NOMO-1 treated with dmso at 0.1 percent for 144 hours (cell line): ENCODE measurements at regions not wholly inside any gene's neighbourhood (a gene's known extent, or its start where the extent isn't known, plus 50 kb on each side); places are given as distances from the start of the nearest gene placed in this dataset.

Experiments used
- DNase-seq: peaks from one replicate; lab custom pipeline; 2025; ENCODE audit not compliant: unreplicated experiment; lab: John Stamatoyannopoulos, UW

DNA sequence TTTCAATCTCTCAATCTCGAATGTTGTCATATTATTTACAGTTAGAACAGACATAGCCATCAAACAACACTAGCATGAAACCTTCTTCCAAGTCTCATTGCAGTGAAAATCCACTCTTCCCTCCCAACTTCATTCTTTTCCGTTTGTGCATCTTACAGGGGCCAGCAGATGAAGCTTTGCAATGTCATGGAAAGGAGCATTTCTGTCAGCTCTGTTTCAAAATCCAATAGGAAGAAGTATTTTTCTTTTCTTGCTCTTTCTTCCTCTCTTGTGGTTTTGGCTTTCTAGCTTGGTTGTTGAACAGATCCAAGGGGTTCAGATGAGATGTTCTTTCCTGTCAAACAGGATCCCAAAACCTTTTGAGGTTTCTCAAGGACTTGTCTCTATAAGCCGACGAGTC lies 416.6 kb downstream of the AEBP2 start:
- no peak for DNase-seq

DNA sequence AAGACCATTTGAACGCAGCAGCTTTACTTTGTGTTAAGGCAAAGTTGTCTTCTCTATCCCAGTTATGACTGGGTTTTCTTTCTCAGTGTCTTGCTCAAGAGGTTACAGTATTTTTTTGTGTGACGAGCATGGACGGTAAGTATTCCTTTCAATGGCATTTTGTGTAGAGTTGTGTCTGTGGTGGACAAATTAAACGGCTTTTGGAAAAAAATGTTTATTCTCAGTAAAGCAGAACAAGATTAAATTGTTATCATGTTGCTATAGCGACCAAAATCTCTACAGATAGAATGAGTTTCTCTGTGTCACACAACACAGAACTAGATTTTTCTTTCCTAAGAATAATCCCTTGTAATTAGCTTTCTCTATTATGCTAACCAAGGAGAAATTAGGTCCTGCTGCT lies 417.1 kb downstream of the AEBP2 start:
- no peak for DNase-seq

DNA sequence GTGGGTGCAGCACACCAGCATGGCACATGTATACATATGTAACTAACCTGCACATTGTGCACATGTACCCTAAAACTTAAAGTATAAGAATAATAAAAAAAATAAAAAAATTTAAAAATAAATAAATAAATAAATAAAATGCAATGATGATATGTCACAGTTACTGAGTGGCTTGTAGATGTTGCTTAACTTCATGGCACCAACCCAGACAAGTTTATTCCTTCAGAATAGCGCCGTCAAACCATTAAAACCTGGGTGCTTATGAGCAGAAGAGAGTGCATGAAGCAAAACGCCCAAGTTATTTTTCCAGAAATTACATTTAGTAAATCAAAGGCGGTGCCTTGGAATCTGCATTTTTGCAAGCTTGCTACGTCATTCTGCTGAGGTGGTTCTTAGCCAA lies 417.9 kb downstream of the AEBP2 start:
- no peak for DNase-seq

DNA sequence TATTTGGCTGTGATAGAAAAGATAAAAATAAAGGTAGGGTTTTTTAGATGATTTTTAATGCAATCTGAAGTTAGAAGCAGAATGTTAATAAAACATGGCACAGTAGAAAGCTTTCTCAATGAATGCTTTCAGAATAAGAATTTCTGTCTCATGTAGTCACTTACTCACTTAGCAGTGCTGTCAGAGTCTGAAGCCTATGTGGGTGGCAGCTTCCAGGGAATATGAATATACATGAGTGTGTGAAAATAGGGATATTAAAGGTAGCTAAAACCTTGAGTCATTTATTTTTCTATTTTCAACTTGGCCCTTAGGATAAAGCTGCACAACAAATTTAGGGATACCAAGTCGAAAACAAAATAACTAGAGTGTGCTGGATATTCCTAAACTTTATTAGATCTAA lies 427.9 kb downstream of the AEBP2 start:
- DNase-seq, result no peak

DNA sequence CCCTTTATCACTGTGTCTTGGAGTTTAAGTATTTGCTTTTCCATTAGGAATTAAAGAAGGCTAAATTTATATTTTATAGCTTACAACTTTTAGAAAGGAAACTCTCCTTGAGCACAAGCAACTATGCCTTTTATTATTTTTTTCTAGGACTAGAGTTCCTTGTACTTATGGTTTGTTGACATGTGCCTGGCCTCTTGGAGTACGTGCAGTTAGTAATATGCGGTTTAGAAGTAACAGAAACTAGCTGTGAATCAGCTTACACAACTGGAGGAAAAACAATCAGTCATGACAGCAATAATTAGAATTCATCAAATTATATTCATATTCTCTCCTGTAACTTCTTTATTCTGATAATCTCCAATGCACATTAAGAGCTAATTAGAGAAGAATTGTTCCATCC lies 428.7 kb downstream of the AEBP2 start:
- DNase-seq, result no peak

DNA sequence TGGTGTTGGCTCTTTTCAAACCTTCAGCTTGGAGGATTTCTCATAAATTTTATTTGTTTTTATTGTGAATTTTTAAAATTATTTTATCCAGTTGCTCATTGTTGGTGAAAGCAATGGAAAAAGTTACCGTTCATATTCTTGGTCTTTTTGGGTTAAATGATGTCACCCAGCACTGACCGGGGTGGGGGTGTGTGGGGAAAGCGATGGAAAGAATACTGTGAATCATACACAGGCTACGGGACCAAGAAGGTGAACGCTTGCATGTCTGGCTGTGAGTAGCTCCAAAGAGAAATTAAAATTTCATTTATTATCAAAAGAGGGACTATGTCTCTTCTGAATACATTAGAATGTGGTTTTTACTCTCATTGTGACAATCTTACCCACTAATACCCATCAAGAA lies 430.1 kb downstream of the AEBP2 start:
- no peak for DNase-seq

DNA sequence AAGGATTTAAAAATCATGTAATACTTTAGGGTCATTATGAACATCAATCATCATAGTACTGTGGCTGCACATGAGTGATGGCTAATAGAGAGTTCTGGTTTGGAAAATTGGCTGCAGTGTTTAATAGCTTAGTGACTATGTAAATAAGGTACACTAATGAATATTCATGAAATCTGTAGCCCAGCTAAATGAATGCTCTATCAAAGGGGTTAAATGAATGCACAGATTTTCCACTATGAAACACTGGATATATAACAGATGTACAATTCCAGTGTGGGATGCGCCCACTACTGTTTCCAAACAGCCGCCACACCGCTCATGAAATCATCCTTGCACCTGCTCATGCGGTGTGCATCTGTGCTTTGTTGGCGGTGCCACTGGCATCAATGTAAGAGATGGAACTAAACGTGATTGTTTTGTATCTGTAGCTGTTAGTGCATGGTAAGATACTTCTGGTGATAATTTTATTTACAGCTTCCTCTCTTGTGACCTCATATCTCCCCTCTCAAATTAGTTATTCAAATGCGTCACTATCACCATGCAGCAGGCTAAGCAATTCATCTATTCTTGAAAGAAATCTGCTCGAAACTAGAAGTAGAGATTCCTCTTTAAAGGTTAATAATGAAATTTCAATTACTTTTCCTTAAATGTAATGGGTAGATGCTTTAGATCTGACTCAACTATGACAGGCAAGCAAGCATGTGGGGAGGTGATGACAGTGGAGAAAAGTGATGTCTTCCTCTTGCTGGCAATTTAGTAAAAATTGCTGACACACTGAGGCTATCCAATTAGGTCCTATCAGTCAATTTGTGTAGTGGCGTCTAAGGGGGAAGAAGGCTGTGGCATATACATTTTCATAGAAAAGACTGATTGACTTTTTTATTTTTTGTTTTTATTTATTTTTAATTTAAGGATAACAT lies 433.6 kb downstream of the AEBP2 start:
- DNase-seq, result no peak

DNA sequence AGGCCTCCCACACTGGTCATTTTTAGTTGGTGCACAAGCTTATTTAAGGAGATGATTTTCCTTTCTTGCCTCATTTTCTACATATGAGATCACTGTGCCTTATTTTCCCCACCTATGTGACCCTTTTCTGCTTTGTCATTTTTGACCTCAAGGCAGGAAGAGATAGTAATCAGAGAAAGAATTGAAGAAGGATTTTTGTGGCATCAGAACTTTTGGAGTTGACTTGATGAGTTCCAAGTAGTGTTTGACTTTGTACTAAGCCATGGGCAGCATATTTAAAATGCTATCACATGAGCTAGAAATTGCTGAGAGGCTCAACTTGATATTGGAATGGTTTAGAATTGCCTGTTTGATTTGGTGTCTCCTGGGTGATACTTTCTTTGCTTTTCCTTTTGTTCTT lies 440.8 kb downstream of the AEBP2 start:
- no peak for DNase-seq

DNA sequence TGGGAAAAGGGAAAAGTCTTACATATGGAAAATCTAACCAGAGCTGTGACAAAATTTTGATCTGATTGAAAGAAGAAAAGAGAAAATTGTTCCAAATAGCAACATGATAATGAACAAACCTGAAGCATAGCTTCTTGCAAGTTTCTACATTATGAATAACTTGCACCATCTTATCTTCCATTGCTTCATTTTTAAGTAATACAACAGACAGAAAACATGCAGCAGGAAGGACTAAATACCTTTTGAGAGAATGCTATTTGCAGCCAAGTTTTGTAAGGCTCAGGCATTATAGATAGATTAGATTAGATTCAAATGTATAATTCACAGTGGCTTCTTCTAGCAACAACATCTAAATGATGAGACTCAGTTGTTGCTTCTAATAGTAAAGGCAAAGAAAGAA lies 441.4 kb downstream of the AEBP2 start:
- DNase-seq, result no peak

DNA sequence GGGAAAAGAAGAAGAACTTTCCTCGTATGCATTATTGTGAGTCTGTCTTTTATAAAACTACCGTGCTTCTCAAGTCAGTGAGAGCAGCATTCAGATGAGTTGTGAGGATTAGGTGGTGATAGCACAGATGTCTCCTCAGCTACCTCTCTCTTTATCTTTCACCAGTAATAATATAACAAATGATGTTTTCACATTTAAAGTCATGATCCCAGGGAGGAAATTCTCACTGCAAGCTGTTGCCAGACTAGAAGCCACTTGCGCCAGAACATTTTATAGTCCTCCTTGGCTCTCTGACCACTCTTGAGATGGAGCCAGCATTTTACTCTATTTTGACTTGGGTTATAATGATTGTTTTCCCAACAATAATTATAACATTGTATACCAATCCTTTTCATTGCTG lies 443.1 kb downstream of the AEBP2 start:
- no peak for DNase-seq

DNA sequence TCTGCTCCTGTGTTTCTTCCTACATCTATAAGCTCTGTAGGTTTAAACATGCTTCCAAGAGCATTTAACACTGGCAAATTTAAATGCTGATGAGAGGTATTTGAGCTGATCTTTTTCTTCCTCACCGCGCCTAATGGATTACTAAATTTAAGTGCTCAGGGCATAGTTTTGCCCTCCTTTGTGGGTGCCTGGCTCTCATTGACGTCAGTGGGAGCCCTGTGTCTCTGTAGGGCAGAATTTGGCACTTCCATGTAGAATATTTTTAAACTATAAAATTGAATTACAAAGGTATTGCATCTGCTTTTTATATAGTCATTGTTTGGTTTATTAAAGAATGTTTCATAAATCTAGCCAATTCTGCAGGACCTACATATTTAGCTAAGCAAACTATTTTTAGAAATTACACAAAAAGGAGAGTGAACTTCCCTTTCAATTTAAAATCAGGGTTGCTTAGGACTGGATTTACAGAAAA lies 444.8 kb downstream of the AEBP2 start:
- DNase-seq, result no peak

DNA sequence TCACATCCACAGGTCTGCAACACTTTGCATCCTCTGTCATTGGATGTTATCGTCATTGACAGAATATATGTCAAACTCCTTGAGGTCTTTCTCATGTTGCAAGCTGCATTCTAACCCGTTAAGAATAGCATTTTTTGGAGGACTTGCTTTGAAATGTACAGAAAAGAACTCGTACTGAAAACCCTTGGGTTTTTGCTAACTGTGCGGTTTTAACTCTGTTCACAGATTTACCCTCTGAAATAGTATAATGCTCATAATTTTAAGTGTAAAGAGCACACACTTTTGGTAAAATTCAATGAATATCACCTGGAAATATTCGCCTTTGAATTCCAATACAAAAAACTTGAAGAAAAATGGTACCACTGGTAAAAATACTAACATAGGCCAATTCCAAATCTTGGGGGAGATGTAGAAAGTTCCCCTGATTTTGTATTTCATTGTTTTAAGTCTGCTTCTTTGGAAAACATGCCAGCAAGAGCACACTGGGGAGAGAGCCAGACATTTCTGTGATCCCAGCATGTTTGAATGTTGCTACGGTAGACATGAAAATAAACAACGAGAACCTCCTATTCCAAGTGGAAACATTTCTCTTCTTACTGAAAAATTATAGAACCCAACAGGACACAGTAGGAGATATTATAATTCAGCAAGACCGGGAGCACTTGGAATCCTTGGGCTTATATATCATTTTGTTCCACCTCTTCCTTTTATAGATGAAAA lies 446.0 kb downstream of the AEBP2 start:
- DNase-seq, result no peak

DNA sequence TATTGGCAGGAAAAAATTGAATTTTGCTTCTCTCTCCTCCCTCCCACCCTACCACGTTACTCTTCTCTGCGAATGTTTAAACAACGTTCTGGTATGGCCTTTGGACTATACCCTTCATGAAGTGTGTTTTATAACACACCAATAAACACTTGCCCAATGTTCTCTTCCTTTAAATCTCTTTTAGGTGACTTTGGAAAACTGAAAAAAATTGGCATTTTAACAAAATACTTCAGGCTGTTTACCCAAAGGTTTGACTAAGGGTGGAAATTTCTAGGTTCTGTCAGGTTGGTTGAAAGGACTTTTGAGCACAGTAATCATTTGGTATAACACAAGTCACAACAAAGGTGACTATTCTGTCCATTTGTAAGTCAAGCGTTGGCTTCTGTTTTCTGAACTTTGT lies 446.8 kb downstream of the AEBP2 start:
- DNase-seq, result no peak

DNA sequence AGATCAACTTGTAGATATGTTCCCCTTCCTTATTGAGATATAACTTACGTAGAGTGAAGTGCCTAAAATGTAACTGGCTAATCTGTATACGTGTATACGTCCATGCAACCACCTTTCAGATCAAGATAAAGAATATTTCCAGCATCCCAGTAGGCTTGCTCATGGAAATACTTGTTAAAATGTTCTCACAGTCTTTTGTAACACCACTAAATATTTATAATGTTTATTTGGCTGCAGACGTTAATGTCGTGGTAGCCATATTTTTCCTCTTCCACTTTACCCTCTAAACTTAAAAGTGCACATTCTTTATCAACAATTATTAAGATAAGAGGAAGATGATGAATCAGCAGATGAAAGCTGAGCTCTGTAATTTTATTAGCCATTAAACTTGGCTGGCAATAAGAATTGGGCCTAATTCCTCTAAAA lies 447.4 kb downstream of the AEBP2 start:
- no peak for DNase-seq

DNA sequence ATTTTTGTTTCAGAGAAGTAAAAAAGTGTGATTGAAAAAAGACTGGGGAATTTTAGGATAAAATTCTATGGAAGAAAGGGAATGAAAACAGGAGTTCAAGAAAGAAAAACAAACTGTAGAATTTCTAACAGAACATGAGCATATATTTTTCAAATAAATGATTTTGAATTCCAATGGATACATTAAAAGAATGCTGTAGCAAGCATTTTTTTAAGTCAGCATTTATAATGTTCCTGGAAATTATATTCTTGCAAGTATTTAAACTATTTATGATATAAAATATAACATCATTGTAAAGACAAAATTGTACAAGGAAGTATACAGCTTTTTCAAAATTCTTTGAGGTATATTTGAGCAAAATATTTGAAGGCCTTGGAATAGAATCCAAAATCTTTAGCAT lies 450.7 kb downstream of the AEBP2 start:
- DNase-seq, result no peak

DNA sequence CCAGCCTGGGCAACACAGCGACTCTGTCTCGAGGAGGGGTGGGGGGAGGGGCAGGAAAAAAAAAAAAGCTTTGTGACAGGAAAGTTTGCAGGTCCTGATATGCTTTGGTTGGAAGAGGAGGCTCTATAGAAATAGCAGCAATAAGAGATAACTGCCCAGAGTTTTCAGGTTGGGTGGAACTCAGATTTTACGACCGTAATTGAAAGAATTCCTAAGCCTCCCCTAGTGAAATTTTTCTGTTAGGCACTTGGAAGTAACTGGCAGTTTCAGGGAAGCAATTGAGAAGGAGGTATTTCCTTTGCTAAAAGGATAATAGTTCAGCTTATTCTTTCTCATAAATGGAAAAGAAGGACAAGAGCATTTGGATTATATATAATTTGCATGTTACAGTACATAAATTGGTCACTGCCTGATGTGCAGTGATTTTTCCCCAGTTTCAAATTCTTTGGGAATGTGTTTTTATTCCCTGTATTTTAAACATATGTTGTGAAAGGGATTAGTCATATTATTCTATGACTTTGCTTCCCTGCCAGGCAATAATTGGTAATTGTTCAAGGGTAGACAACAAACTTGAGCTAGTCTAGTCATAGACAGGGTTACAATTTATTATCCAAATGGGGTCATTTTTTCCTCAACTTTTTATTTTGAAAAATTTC lies 452.8 kb downstream of the AEBP2 start:
- DNase-seq, result no peak

DNA sequence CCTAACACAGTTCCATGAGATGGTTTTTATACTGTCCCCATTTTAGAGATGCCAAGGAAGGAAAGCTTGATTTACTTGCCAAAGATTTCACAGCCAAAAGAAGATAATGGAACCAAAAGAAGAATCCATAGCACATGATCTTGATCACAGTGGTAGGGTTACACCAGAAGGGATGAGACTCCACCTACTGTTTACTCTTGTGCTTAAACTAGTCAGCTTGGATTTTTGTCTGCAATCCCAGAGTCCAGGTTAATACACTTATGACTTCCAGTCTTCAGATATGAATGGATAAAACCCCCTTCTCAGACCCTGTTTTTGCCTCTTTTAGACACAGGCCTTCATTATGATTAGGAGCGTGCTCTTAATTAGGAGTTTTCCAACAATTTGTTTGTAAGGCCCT lies 454.2 kb downstream of the AEBP2 start:
- DNase-seq, result no peak

DNA sequence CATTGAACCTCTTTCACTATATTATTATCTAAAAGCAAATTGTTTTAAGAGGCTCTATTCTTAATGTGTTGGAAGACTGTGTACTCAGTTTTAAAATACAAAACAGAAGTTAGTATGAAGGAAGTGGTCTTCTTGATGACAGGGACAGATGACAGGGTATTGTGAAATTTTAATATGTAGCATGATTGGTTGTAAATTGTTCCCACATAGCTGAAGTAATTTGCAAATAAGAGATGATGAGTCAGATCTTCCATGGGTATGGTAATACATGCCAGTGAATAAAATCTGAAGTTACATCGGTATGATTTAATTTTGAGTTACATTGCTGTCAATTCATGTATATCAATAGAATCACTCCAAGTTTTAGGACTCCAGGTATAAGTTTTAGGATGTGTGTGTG lies 454.8 kb downstream of the AEBP2 start:
- DNase-seq, result peak; percentile 51

DNA sequence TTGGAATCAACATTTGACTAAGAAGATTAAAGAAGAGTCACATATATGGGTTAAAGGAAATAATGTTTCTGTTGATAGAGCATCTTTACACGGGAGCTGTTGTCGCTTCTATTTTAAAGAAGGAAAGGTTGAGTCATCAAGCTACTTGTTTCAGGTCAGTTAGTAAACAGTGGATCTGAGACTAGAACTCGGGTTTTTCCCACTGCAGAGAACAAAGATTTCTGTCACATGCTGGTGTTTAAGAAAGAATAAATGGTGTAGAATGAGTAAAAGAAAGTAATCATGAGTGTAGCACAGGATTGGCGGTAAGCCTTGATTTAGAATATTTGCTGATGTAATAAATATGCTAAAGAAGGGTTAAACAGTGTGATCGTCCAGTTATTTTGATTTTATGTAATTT lies 455.5 kb downstream of the AEBP2 start:
- no peak for DNase-seq

DNA sequence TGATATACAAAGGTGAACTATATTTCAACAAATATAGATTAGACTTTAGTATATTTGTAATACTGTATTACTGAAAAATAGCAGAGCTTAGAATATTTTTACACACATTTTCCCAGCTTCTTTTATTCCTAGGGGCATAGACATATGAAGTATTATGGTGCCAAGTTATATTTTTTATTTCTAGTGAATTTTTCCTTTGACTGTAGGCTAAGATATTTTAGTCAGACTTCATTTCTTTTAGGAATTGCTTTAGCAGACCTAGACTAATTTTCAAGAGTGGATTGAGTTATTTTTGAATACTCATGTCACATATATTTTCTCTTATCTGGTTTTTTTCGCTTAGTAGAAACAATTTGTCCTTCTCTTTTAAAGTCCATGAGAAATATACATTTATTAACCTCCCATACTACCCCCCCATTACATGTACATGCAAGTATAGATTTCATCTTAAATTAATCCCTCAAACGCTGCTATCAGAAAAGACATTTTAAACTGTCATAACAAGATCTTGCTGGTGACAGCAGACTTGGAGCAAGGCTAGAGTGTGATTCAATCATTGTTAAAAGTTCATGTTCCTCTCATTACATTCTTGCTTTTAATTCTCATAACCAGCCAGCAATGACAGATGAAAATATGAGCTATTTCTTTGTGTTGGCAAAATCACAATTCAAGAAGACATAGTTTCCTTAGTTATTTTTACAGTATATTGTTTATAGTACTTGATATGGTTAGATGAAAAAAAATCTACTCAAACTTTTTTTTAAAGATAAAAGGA lies 456.1 kb downstream of the AEBP2 start:
- no peak for DNase-seq

DNA sequence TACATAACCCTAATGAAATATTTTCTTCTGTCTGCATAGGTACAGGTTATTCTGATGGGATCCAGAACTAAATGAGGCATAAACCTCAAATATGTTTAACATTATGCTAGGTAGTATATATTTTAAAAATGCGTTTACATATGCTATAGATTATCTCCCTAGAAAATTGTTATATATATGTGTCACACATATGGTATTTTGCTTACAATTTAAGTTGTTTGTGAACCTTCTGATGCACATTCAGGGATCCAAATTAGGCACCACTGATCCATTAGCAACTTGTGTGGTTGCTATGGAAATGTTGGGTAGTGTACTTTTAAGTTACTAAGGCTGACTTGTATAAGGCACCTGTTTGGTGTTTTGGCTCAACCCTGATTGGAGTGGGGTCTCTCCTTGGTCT lies 456.7 kb downstream of the AEBP2 start:
- DNase-seq, result no peak
